ENCODE measurements at regions not wholly inside any gene's neighbourhood (a gene's known extent, or its start where the extent isn't known, plus 50 kb on each side); places are given as distances from the start of the nearest gene placed in this dataset.
"Not testable (repeated sequence)": the region's sequence is repeated elsewhere in the genome, so short reads cannot be mapped to it uniquely, and the experiment has no call there.

DNA sequence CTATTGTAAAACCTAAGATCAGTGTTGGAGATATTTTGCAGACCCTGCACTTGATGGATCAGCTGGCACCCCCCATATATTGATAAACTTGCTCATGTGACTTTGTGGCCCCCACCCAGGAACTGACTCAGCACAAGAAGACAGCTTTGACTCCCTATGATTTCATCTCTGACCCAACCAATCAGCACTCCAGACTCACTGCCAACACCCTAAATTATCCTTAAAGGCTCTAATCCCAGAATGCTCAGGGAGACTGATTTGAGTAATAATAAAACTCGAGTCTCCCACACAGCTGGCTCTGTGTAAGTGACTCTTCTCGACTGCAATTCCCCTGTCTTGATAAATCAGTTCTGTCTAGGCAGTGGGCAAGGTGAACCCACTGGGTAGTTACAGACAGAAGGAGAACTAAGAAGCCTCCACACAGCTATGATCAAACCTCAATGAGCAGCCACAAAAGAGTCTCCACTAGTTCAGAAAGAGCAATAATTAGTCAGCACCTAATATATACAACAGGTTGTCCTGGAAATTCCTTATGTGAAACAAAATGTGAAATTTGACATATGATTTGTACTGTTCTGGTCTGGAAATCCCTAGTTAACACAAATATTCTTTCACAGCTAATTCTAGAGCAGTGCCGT, 52.2 kb downstream of the ACTL7B start:
- DNase-seq (ENCODE audit: low spot score) = no peak

DNA sequence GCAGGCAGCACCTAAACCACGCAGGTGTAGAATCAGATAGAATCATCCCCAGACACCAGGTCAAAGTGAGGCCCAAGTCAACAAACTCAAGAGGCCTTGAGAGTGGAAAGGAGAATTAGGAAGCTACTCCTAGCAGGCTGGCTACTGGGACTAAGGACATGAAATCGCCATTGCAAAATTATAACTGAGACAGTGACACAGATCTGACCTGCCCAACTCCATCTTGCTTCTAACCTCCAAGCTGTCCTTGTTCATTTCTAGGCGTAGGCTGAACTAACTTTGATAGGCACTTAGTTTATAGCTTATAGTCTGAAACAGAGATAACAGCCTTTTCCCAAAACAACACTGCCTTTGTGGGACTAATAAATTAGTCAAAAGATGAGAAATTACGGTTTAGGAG, 52.8 kb downstream of the ACTL7B start:
- no peak for DNase-seq (ENCODE audit: low spot score)

DNA sequence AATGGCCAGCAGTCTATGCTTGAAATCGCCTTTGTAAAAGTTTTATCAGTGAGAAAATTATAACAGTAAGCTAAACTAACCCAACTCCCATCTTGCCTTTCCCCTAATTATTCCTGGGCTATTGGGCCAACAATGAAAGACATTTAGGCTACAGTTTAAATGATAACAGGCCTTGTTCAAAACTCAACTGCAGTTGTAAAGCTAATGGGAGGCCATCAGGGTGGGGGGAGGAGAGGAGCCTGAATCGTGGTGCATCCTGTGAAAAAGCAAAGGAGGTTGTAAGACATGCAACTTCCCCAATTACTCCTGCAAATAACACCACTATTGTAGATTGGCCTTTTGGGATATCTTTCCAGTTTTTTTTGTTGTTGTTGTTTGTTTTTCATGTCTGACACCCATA, 53.8 kb downstream of the ACTL7B start:
- DNase-seq (ENCODE audit: low spot score) = no peak

DNA sequence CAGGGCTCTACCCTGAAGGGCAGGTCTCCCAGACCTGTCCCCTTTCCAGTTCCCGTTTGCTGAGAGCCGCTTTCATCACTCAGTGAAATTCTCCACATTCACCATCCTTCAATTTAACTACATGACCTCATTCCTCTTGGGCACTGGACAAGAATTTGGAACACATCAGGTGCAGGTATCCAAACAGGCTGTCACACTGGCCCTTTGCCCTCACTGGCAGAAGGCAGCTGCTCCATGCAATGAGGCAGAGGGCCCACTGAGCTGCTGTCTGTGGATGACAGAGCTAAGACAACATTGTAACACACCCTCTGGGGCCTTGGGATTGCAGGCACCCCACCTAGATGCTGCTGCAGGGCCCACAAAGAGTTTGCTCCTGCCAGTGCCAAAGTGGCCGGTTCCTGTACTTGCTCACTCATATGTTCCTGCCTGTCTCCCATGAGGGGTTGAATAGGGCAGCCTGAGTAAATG, 55.1 kb downstream of the ACTL7B start:
- no peak for DNase-seq (ENCODE audit: low spot score)

DNA sequence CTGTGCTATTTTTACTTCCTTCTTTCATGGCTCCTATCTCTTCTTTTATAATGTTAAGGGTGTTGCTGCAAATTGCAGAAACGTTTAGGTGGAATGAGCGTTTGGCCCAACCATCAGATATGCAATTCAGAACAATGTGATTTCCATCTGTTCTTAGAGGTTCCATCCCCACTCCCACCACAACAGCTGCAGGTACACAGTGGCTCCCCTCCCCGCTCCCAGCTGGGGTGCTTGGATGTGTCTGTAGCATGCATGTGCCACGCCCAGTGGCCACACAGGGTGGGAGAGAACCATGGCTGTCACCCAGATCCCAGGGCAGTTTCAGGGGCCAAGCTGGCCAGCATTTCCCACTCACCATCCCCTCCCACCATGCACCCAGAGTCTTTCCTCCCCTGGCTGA, 62.2 kb downstream of the ACTL7B start:
- no peak for DNase-seq (ENCODE audit: low spot score)

DNA sequence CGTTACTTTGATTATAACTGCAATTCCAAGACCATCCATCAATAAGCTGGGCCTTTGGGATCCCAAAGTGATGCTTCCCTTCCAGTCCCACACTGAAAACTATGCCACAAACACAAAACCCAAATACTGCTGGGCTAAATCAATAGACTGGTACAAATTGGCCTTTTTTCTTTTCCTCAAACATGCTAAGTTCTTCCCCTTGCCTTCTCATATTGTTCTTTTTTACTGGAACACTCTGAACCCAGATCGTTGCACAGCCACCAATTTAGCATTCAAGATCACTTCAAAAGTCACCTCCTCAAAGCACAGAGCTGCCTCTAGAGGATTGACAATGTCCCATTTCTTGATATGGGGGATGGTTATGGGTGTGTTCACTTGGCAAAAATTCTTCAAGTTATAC, 66.0 kb downstream of the ACTL7B start:
- DNase-seq (ENCODE audit: low spot score) = no peak

DNA sequence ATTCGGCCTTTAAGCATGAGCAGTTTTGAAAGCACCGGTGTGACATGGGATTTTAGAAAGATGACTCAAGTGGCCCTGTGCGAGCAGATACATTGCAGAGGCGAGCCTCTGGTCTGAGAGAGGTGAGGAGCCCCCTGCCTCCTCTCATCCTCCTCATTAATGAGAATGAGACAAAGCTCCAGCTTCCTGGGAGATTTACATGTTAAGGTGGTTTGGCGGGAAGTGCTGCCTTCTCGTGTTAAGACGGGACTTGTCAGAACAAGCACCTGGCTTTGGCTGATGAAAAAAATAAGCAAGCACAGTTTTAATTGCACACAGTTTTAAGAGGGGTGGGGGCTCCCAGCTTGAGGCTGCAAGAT, 68.1 kb downstream of the ACTL7B start:
- no peak for DNase-seq (ENCODE audit: low spot score)

DNA sequence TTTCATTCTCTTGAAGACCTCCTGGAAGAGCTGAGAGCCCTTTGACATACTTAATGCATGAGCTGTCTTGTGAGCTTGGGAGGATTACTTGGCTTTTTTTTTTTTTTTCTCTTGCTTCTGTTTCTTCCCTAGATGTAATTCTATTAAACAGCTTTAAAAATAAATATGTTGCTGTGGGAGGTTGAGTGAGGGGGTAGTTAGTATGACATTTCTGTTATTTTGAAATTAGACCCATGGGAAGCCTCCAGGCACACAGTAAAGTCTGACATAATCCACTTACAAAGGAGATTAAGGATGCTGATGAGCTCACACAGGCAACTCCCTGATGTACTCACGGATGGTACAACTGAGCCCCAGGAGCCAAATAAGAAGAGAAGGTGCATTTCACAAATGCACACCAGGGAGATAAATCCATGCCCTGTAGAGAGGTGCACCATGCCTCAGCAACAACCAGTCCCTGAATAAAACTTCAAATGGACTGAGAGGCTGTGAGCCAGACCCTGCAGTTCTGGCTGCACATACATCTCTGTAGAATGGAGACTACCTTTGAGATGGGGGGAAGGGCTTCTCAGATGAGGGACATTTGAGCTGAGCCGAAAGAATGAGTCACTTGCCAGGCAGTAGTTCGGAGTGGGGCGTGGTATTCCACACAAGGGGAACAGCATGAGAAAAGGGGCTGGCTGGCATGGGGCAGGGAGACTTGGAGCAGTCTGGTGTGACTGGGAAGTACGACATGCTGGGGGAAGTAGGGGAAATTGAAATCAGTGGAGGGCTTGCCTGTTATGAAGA, 68.7 kb downstream of the ACTL7B start:
- DNase-seq (ENCODE audit: low spot score) = no peak

DNA sequence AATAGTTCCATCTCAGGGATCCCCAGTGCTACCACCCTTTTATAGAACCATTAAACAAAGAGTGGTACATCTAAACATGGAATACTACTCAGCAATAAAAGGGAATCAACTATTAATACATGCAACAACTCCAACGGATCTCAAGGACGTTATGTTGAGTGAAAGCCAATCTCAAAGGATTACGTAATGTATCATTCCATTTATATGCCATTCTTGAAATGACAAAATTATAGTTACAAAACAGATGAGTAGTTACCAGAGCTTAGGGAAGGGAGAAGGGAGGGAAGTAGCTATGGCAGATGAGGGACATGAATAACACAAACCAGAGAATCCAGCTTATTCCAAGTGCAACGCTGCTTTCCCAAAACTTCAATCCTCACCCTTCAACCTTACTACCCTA, 69.5 kb downstream of the ACTL7B start:
- no peak for DNase-seq (ENCODE audit: low spot score)

DNA sequence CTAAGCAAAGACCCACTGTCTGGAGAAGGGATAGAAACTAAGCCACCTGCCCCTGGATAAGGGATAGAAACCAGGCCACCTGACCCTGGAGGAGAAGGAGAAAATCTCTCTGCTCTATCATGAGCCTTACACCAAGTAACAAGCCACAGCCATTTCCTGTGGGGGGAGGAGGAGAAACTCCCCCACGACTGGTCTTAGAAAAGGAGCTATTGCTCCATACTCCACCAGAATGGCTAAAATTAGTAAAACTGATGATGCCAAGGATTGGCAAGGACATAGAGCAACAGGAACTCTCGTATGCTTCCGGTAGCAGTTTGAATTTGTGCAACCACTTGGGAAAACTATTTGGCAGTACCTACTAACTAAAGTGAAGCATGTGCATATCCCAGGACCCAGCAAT, 70.8 kb downstream of the ACTL7B start:
- peak; percentile 61 for DNase-seq (ENCODE audit: low spot score)

DNA sequence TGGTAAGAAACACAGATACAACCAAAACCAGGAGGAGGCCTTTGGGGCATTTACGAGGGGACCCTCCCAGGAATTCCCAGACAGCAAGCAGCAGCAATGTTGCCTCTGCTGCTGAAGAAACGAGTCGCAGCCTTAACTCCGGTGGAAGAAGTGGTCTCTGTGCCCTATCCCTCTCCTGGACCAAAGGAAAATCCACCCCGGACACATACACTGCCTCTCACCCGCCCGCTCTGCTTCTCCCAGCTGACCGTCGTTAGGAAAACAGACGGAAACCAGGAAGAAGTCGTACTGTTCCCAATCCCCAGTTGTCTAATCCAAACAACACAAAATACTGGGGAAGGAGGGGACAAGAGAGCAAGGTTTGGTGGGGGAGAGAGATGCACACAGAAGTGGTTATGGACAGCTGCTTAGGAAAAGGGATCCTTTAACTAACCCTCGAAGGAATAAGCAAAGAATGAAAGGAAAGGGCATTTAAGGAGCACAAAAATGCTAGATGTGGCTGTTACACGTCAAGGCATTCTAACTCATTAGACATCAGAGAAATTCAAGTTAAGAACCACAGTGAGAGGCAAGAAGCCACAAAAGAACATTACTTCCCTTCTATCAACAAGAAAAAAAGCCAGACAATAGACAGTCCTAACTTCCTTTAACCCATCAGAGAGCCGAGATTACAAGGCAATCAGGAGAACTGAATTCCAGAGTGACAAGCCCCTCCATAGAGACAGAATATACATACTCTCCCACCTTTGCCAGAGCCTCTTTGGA, 71.9 kb downstream of the ACTL7B start:
- DNase-seq (ENCODE audit: low spot score) = no peak

DNA sequence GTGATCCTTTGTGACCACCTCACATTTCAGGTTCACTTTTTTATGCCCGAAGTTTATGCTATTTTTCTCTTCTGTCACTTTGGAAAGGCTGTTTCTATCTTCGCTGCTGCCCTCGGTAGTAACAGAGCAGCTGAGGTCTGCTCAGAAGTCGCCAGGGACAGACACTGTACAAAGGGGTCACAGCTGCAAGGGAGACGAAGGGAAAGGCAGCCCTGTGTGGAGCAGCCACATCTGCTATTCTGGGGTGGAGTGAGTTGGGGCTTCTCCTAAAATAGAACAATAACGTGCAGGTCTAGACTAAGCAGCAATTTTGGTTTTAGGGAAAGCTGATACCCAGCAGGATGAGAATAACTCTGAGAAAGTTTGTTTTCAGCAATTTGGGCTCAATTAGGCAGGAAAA, 72.5 kb downstream of the ACTL7B start:
- DNase-seq (ENCODE audit: low spot score) = no peak

DNA sequence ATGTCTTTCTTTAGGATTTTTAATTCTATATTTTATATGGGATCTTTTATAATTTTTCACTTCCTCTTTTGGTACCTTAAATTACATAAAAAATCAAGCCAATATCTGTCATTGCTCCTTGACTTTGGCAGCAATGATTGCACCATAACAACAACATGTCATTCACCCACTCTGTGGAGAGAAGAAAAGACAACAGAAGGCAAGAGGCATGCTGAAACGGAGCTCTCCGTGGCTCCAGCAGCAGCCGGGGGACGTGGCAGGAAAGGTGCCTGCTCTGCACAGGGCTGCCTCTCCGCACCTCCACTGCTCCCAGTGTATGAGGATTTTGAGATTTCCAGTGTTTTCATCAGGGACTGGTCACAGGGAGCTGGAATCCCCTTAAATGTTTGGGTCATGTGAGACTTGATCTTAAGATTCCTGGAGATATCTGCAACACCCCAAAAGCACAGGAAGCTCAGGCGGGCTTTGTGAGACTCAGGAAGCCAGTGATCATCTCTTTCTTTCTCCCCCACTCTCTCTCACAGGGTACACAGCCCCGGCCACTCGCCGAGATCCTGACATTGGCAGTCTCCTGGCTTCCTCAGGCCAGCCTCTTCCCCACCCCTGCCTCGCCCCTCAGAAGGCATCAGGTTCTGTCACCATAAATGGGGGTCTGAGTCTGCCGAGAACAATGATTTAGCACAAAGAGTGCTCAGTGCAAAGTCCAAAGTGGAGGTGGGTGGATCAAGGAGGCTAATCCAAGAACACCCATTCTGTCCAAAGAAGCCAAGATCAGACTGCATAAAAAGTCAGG, 74.6 kb downstream of the ACTL7B start:
- no peak for DNase-seq (ENCODE audit: low spot score)

DNA sequence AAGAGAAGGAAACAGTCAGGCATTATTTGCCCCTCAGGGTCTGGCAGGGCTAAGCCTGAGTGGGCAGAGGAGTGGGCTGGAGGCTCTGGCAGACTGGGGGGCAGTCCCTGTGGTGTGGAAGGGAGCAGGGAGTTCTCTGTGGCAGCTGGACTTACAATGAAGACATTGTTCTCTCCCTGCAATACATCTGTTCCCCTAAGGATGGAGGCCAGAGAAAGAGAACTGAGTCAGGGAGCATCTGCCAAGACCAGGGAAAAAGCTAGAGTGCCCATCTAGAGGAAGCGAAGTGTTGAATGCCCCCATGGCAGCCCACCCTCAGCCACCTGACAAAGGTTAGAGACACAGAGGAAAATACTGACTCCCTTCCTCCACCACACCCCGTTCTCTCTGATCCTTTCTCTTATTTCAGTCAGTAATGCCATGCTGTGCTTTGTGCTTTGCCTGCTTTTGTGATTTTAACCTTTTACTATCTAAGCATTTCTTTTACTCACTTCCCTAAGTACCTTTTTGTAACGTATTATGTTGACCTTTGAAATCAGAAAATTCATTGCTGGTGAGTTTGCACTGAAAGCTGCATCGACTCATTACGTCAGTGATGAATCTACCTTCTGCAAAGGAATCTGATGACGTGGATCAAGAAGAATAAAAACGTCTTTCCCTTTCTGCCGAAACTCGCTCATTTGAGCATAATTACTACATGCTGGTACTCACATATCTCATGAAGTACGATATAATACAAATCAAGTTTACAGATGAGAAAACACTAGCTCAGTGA, 76.0 kb downstream of the ACTL7B start:
- no peak for DNase-seq (ENCODE audit: low spot score)

DNA sequence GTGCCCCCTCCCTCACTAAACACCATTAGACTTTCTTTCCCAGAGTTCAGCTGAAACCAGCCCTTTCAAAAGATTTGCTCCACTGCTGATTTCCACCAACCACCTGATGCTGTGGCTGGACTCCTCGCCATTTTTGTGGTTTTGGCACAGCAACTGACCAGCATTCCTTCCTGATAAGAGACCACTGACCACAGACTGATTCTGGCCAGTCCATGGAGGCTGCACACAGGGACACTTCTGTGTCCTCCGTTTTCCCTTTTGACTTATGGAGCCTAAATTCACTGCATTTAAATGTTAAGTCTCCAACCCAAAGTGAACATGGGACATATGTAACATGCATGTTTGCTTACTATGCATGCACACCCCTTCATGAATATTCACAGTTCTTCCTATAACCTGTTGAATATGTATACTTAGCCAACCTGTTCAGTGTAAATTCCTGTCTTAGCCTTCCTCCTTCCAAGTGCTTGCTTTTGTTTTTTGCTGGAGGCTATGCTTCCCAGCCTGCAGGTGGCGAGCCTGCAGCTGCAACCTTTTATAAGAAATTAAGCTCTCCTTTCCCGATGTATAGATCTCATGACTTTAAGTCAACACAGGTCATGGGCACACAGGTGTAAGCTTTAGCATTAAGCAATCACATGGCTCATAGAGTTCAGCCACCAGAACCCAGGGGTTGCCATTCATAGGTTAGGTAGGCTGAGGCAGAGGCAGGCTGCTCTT, 78.7 kb downstream of the ACTL7B start:
- DNase-seq (ENCODE audit: low spot score) = peak; percentile 22

DNA sequence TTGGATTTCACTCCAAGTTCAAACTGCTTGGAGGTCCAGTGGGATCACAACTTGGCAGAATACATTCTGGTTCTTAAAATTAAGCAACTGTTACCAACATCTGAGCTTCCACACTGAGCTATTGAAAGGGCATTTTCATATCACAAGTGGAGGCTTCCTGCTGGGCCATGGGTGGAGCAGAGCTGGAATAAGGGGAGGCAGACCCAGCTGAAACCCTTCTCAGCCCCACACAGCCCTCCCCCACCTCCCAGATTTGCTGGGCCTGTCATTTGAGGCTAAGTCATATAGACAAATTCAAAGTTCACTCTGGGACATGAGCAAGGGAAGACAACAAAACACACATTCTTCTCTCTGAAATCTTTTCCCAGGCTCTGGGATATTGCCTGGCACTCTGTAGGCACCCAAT, 79.9 kb downstream of the ACTL7B start:
- no peak for DNase-seq (ENCODE audit: low spot score)

DNA sequence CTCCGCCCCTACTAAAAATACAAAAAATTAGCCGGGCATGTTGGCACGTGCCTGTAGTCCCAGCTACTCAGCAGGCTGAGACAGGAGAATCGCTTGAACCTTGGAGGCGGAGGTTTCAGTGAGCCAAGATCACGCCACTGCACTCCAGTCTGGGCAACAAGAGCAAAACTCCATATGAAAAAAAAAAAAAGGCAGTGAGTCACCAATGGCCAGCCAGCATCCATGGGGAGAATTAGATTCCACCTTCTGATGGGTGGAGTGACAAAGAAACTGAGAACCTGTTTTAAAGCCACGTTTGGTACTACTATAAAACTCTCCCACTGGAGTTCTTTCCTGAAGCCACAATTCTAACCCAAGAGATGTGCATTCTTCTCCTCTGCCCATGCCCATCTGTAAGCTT, 81.7 kb downstream of the ACTL7B start:
- DNase-seq (ENCODE audit: low spot score) = not testable (repeated sequence)

DNA sequence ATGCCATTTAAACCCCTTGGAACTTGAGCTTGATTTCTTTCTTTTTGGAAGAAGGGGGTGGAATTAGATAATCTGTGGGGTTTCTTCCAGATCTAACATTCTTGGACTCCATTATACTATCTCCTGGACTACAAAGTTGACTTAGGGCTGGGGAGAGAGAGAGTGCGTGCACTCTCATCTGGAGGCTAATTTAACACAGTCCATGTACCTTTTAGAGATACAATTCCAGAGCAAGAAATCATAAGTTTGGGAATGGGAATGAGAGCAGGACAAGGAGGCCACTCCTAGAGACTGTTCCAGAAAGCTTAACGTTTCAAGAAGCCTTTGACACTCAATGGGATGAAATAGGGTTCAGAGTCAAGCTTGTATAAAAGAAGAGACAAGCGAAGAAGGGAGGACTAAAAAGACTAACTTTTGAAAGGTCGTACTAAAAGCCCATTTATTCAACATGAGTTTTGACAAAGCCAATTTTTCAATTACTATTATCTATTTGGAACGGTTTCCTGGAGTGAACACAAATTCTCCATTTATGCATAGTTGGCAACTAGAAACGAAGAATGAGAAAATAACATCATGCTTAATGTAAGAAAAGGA, 83.4 kb downstream of the ACTL7B start:
- no peak for DNase-seq (ENCODE audit: low spot score)

DNA sequence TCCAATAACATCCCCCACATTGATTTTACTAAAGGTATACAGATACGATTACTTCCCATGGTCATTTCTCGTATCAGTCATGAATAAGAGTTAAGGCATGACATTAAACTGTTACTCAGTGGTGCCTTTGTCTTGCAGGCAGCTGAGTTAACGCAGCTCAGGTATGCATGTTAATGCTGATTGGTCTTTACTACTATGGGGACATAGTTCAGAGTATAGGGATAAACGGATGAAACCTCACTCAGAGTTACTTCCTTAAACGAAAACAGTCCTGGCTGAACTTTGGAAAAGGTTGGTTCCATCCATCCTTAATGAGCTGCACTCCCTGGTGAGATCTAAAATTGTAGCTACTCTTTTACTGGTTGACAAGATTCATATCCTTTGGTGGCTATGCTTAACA, 87.0 kb downstream of the ACTL7B start:
- no peak for DNase-seq (ENCODE audit: low spot score)

DNA sequence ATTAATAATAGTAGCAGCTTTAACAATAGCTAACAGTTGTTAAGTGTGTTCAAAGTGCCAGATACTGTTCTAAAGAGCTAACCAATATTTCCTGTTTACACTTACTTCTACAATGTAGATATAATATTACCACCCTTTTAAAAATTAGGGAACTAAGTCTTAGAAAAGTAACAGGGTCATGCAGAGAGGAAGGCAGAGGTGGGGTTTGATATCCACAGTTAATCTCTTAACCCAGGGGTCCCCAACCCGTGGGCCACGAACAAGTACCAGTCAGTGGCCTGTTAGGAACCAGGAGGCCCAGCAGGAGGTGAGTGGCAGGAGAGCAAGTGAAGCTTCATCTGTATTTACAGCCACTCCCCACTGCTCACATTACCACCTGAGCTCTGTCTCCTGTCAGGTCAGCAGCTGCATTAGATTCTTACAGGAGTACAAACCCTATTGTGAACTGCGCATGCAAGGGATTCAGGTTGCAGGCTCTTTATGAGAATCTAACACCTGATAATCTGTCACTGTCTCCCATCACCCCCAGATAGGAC, 89.1 kb downstream of the ACTL7B start:
- no peak for DNase-seq (ENCODE audit: low spot score)
